Upper lobe of left lung (tissue), 6 donors: ENCODE measurements at regions not wholly inside any gene's neighbourhood (a gene's known extent, or its start where the extent isn't known, plus 50 kb on each side); places are given as distances from the start of the nearest gene placed in this dataset.

ENCODE experiments used
- ATAC-seq, 2 donors: fragments of 200-7000 bp; cut with Tn5 transposase; one replicate each; pipeline ENCODE4 v1.9.1; 2022; ENCODE audit warnings: mild to moderate bottlenecking in 2 of 2, moderate library complexity in 2 of 2; ENCODE audit not compliant: low FRiP score in 2 of 2
- DNase-seq, 2 donors: peaks; one replicate each; pipeline ENCODE4 v3.0.0-alpha.2; 2019 to 2020
- H3K27ac ChIP-seq, 4 donors: fragments of 200-600 bp; sonication (generic); one replicate each; pipeline ENCODE4 v1.5.1; 2016 to 2019
- H3K27me3 ChIP-seq, 4 donors: fragments of 200-600 bp; sonication (generic); one replicate each; pipeline ENCODE4 v1.5.1; 2017 to 2019
- H3K36me3 ChIP-seq, 4 donors: fragments of 200-600 bp; sonication (generic); one replicate each; pipeline ENCODE4 v1.5.1; 2016 to 2019
- H3K4me1 ChIP-seq, 4 donors: fragments of 200-600 bp; sonication (generic); one replicate each; pipeline ENCODE4 v1.5.1; 2018 to 2019
- H3K4me3 ChIP-seq, 4 donors: fragments of 200-600 bp; sonication (generic); one replicate each; pipeline ENCODE4 v1.5.1; 2017 to 2019; ENCODE audit warnings: mild to moderate bottlenecking in 2 of 4, moderate library complexity in 1 of 4
- H3K9me3 ChIP-seq, 4 donors: fragments of 200-600 bp; sonication (generic); one replicate each; pipeline ENCODE4 v1.5.1; 2018 to 2019
- EP300 ChIP-seq, 4 donors: sonication (generic); formaldehyde crosslinking; IDR thresholded peaks; one replicate each; pipeline ENCODE4 v1.5.1; 2017; ENCODE audit warnings: antibody characterized with exemption in 4 of 4, control low read depth in 2 of 4
- POLR2A ChIP-seq, 4 donors: fragments of 450-650 bp; IDR thresholded peaks; one replicate each; pipeline ENCODE4 v1.5.1; 2016 to 2017; ENCODE audit warnings: antibody characterized with exemption in 4 of 4, mild to moderate bottlenecking in 2 of 4
- POLR2AphosphoS5 ChIP-seq, 2 donors: sonication (generic); formaldehyde crosslinking; IDR thresholded peaks; one replicate each; pipeline ENCODE4 v1.5.1; 2017; ENCODE audit warnings: antibody characterized with exemption in 2 of 2
- WGBS, 2 donors: methylation state at CpG; one replicate each; pipeline ENCODE4 v1.1.5; 2017 to 2018; 5-methylcytosine and 5-hydroxymethylcytosine counted together
- TF ChIP-seq, protein P1 (sequence below), 6 experiments: fragments of 450-650 bp in 4 of 6; fragments of 200-600 bp in 2 of 6; sonication (generic) in 2 of 6; IDR thresholded peaks; one replicate each; pipeline ENCODE4 v1.5.1; 2016 to 2019; ENCODE audit warnings: antibody characterized with exemption in 6 of 6
- donor health status: DM: no; HTN: no; CAD: no; lungs with moderate emphysema.
- donor health status: DM: no; HTN: yes; CAD: no; lungs with severe emphysema.

DNA sequence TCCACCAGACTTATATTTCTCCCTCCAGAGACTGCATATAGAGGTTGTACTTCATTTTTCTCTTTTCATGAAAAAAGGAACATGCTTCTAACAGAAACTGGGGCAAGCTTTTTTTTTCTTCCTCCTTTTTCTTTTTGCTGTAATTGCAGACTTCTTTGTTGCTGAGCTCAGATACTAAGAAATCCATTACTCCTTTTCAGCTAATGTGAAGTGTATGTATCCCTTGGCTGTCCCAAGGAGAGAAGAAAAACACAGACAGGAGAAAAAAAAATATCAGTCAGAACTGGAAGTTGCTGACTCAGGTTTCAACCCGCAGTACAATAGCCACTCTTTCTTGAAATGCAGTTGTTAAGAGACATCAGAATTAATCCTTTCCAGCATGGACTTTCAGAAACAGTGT lies 1248.4 kb downstream of the LRFN5 start:
- no peaks in the 10 kb centered on the region for H3K9me3 ChIP-seq
- no peak for DNase-seq
- H3K4me3 ChIP-seq, result no peak overlapping the region
- no peaks in the 10 kb centered on the region for H3K27me3 ChIP-seq
- WGBS, 2 donors, result 3 to 14% methylated on average over 1 of the region's 1 CpG
- no peaks in the 10 kb centered on the region for H3K36me3 ChIP-seq
- no peak overlapping the region for H3K27ac ChIP-seq
- TF ChIP-seq EP300 (IDR thresholded peaks at IDR 0.05) (no peak), POLR2AphosphoS5 (IDR thresholded peaks at IDR 0.05) (no peak), POLR2A (IDR thresholded peaks at IDR 0.05) (no peak)
- TF ChIP-seq, protein P1, sequence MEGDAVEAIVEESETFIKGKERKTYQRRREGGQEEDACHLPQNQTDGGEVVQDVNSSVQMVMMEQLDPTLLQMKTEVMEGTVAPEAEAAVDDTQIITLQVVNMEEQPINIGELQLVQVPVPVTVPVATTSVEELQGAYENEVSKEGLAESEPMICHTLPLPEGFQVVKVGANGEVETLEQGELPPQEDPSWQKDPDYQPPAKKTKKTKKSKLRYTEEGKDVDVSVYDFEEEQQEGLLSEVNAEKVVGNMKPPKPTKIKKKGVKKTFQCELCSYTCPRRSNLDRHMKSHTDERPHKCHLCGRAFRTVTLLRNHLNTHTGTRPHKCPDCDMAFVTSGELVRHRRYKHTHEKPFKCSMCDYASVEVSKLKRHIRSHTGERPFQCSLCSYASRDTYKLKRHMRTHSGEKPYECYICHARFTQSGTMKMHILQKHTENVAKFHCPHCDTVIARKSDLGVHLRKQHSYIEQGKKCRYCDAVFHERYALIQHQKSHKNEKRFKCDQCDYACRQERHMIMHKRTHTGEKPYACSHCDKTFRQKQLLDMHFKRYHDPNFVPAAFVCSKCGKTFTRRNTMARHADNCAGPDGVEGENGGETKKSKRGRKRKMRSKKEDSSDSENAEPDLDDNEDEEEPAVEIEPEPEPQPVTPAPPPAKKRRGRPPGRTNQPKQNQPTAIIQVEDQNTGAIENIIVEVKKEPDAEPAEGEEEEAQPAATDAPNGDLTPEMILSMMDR (IDR thresholded peaks at IDR 0.05), result no peak
- ATAC-seq, result peak in 1 of 2 donors; percentile 23
- H3K4me1 ChIP-seq, result no peaks in the 10 kb centered on the region

DNA sequence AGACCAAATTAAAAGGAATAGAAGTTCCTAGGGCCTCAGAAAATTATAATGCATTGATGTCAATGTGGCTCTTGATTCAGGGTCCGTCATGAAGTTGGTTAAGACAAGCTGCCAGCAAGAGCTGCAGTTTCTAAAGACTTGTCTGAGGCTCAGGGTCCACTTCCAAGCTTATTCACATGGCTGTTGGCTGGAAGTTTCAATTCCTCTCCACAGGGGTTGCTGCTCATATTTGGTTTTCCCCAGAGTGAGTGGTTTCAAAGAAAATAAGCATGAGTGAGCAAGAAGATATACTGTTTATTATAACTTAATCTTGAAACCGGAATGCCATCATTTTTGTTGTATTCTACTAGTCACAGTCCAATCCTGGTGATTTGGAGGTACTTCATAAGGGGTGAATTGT lies 1247.4 kb downstream of the LRFN5 start:
- 69% methylated on average over 2 of the region's 2 CpGs for WGBS, 2 donors
- no peaks in the 10 kb centered on the region for H3K9me3 ChIP-seq
- H3K4me3 ChIP-seq, result no peak overlapping the region
- DNase-seq (no peak), ATAC-seq (no peak)
- H3K27me3 ChIP-seq, result no peaks in the 10 kb centered on the region
- H3K27ac ChIP-seq, result no peak overlapping the region
- H3K36me3 ChIP-seq, result no peaks in the 10 kb centered on the region
- H3K4me1 ChIP-seq, result no peaks in the 10 kb centered on the region
- TF ChIP-seq POLR2AphosphoS5 (IDR thresholded peaks at IDR 0.05) (no peak), EP300 (IDR thresholded peaks at IDR 0.05) (no peak), POLR2A (IDR thresholded peaks at IDR 0.05) (no peak)
- TF ChIP-seq, protein P1 (IDR thresholded peaks at IDR 0.05), result no peak

DNA sequence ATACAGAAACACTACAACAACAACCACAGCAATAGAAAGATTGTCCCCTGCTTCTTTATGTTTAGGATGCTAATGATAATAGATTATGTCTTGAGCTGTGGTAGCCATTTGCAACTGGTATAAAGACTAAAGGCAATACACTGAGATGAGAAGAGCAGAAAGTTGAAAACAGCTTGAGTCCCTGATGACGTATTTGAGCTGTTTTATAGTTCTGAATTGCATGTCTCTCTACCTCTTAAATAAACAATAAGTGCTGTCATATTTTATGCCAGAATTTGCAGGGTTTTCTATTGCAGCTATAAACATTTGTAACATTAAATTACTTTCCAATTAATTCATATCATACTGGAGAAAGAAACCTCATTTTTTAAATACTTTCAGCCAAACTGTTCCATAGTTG lies 1242.0 kb downstream of the LRFN5 start:
- Histone ChIP-seq H3K27me3 (no peaks in the 10 kb centered on the region), H3K9me3 (no peaks in the 10 kb centered on the region), H3K36me3 (no peaks in the 10 kb centered on the region), H3K4me3 (no peak overlapping the region), H3K4me1 (no peaks in the 10 kb centered on the region), H3K27ac (no peak overlapping the region)
- 68 to 70% methylated on average over 1 of the region's 1 CpG for WGBS, 2 donors
- no peak for TF ChIP-seq POLR2A (IDR thresholded peaks at IDR 0.05)
- no peak for TF ChIP-seq POLR2AphosphoS5 (IDR thresholded peaks at IDR 0.05)
- TF ChIP-seq, protein P1 (IDR thresholded peaks at IDR 0.05), result no peak
- TF ChIP-seq EP300 (IDR thresholded peaks at IDR 0.05), result no peak
- ATAC-seq, result no peak
- no peak for DNase-seq

DNA sequence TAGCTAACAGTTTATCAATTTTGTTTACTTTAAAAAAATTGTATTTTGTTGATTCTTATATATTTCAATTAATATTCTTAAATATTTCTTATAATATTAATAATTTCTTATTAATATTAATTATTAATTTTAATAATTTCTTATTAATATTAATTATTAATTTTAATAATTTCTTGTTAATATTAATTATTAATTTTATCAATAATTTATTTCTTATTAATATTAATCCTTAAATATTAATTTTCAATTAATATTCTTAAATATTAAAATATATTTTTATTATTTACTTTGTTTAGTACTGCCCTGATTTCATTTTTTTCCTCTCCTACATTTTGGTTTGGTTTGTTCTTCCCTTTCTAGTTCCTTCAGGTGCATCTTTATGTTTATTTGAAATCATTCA lies 1208.1 kb downstream of the LRFN5 start:
- Histone ChIP-seq H3K4me1 (no peaks in the 10 kb centered on the region), H3K9me3 (no peaks in the 10 kb centered on the region), H3K27me3 (no peaks in the 10 kb centered on the region), H3K27ac (no peak overlapping the region), H3K4me3 (no peak overlapping the region), H3K36me3 (no peaks in the 10 kb centered on the region)
- TF ChIP-seq EP300 (IDR thresholded peaks at IDR 0.05) (no peak), POLR2A (IDR thresholded peaks at IDR 0.05) (no peak), POLR2AphosphoS5 (IDR thresholded peaks at IDR 0.05) (no peak)
- TF ChIP-seq, protein P1 (IDR thresholded peaks at IDR 0.05), result no peak
- ATAC-seq (no peak), DNase-seq (no peak)

DNA sequence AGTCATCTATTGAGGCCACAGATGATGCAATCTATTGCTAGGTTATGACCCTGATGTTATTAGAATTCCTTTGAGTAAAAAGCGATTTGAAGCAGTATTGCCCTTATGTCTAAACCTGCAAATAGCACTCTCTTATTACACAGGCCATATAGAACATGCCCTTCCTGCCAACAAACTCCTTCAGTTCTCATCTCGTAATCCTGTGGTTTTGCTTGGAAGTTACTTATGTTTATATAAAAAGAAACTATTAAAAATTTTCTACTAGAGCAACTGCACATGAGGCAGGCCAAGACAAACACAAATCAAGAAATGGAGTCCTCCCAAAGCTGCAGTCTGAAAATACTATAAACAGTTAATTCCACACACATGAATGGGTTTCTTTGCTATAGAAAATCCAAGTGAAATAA lies 1200.2 kb downstream of the LRFN5 start:
- DNase-seq (no peak), ATAC-seq (no peak)
- no peaks in the 10 kb centered on the region for H3K27me3 ChIP-seq
- no peaks in the 10 kb centered on the region for H3K36me3 ChIP-seq
- H3K9me3 ChIP-seq, result no peaks in the 10 kb centered on the region
- H3K27ac ChIP-seq, result no peak overlapping the region
- H3K4me1 ChIP-seq, result no peaks in the 10 kb centered on the region
- no peak overlapping the region for H3K4me3 ChIP-seq
- 33 to 39% methylated on average over 2 of the region's 2 CpGs for WGBS, 2 donors
- TF ChIP-seq EP300 (IDR thresholded peaks at IDR 0.05), result no peak
- no peak for TF ChIP-seq POLR2A (IDR thresholded peaks at IDR 0.05)
- no peak for TF ChIP-seq POLR2AphosphoS5 (IDR thresholded peaks at IDR 0.05)
- TF ChIP-seq, protein P1 (IDR thresholded peaks at IDR 0.05), result no peak
